ENCODE measurements at regions not wholly inside any gene's neighbourhood (a gene's known extent, or its start where the extent isn't known, plus 50 kb on each side); places are given as distances from the start of the nearest gene placed in this dataset.

GRCh38 chr2:149729586-149729985 lies 142.0 kb upstream of the MMADHC start:
- no peak for TF ChIP-seq CTCF (IDR thresholded peaks at IDR 0.05)
- TF ChIP-seq POLR2A (IDR thresholded peaks at IDR 0.05): no peak
